ENCODE measurements at regions not wholly inside any gene's neighbourhood (a gene's known extent, or its start where the extent isn't known, plus 50 kb on each side); places are given as distances from the start of the nearest gene placed in this dataset.
"Not testable (repeated sequence)": the region's sequence is repeated elsewhere in the genome, so short reads cannot be mapped to it uniquely, and the experiment has no call there.

DNA sequence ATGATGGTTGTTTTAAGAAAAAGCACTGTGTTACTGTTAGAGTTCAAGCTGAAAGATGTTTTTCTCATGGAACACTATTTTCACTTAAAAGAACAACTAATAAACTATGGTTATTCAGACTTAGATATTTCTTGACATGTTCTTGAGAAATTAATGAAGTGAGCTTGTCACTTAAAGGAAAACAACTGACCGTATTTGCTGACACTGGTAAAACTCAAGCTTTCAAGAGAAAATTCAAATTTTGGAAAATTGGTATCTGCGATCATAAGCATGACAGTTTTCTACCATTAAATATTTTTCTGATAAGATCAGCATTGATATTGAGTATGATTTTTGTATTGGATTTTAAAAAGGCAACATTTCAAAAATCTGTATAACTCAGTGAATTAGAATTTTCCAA is 549.5 kb upstream of the ACTRT1 start:
- DNase-seq: no peak

DNA sequence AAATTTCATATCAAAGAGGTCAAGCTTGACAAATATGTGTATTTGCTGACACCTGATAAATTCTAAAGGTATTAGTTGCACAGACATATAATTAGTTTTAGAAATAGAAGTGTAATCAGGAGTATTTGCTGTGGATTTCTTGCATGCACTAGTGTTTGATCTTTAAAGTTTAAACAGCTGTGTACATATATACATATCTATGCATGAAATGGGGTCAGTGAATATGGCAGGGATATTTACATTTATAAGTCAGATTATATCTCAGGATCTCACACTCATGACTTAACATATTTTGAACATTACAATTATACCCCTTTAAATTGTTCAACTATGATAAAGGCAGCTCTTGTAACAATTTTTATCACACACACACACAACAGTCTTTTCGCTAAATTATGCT is 547.4 kb upstream of the ACTRT1 start:
- DNase-seq: no peak

GRCh38 chrX:128582036-128582435 is 529.8 kb upstream of the ACTRT1 start:
- DNase-seq: no peak

DNA sequence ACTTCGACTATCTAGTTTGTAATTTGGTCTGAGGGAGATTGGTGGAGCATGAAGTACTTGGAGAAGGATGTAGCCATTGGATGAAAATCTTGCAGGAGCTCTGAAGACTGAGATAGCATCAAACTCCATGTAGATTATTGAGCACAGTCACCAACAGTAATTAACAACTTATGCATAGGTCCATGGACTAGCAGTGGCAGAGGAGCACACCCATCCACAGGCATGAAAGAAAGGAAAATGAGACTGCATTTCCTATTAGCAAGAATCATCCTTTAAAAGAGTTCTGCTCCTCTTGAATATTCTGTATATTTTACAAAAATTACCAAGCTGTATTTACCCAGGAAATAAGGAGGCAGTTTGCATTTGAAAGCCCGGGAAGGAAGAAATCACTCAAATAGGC is 529.4 kb upstream of the ACTRT1 start:
- DNase-seq: no peak

DNA sequence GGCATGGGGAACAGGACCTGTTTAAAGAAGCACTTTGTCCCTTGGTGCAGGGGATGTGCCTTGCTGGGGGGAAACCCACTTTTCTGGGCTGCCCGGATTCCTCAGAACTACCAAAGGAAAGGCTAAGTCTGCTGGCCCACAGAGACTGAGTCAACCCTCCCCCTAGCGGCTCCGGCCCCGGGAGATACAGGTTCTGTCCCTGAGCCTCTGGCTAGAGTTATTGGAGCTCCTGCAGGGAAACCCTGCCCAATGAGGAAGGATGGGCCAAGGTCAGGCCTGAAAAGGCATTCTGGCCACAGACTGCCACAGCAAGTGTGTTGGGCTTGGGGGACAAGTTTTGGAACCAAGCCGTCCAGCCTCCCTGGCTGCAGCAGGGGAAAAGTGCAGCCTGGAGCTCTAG is 490.9 kb upstream of the ACTRT1 start:
- no peak for DNase-seq

DNA sequence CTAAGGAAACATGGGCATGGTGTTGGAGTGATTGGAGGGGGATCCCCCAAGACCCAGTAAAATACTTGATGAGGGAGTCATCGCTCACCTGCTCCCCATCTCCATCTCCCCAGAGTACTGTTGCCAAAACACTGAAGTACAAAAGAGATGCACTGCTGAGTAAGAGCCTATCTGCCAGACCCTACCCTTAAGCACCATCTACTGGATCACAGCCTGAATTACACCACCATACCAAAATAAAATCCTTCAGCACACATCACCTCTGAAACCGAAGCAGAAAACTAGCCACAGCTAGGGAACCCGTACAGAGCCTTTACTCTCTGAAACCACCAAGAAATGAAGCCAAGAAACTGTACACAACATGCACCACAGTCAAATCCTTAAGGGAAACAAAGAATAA is 466.3 kb upstream of the ACTRT1 start:
- DNase-seq: peak in 1 of 5 experiments; percentile 0

GRCh38 chrX:128517691-128518090 is 465.5 kb upstream of the ACTRT1 start:
- DNase-seq: no peak

GRCh38 chrX:128504496-128504895 is 452.3 kb upstream of the ACTRT1 start:
- DNase-seq: no peak

GRCh38 chrX:128464116-128464515 is 411.9 kb upstream of the ACTRT1 start:
- DNase-seq: no peak

- no peak for DNase-seq
Observed at GRCh38 chrX:128460835-128461234, 408.6 kb upstream of the ACTRT1 start.

- DNase-seq: no peak
Observed at GRCh38 chrX:128458888-128459287, 406.7 kb upstream of the ACTRT1 start.

- DNase-seq: no peak
Observed at GRCh38 chrX:128457674-128458073, 405.5 kb upstream of the ACTRT1 start.

- DNase-seq: no peak
Observed at GRCh38 chrX:128439159-128439558, 387.0 kb upstream of the ACTRT1 start.

DNA sequence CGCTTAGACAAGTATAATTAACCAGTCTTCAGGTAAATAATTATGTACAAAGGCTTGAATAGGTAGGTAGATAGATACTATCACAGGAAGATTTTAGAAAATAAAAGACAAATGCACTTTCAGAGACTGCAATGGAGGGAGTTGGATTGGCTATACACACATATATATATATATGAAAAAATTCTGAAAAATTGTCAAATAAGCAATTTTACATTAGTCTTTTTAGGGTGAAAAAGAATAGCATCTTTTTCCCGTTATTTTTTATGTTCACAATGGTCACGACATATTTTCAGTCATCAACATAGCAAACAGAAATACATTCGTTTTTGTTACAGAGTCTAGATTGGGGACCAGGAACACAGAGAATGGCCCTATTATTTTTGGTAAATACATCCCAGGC is 385.9 kb upstream of the ACTRT1 start:
- no peak for DNase-seq

GRCh38 chrX:128436397-128437103 is 384.3 kb upstream of the ACTRT1 start:
- no peak for DNase-seq

DNA sequence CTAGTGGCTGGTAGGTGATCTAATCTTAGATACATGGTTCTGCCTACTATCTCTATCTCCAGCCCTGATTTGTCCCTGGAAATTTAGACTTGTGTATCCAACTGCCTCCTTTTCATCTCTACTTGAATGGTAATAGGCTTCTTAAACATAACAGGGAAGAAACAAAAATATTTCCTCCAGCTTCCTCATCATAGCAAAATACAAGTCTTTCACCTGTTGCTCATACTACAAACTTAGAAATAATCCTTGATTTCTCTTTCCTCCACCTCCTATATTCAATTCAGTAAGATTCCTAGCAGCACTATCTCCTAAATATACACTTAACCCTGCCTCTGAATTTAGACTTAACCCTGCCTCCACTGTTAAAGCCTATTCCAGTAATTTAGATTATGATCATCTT is 373.3 kb upstream of the ACTRT1 start:
- no peak for DNase-seq

GRCh38 chrX:128408842-128409241 is 356.6 kb upstream of the ACTRT1 start:
- DNase-seq: no peak

DNA sequence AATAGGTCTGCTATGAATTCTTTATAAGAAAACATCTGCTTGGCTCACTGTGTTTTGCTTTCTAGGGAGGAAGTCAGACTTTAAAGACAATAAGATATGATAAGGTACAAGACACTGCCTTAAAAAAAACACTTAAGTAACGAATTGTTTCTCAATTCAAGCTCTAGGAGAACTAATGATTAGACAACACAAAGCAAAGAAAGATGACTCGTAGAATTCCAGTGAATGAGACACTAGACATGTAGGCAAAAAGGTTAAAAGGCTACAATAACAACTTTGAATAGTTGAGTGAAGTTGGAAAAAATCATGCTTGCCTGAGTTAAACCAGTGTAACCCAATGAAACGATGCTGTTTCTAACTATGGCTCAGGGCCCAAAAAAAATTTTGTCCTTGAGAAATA is 344.4 kb upstream of the ACTRT1 start:
- DNase-seq: no peak

DNA sequence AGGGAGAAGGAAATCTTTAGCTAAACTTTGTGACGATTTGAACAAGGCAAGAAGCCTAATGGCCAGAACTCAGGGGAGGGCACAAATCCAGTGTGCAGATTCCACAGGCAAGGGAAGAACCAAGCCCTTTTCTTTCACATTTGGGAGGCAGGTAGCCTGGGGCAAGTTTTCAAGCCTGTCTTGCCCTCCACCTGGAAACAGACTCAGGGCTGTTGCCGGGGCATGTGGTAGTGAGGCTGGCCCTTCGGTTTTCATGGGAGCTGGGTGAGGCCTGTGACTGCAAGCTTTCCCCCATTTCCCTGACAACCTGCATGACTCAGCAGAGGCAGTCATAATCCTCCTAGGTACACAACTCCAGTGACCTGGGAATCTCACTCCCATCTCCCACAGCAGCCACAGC is 331.6 kb upstream of the ACTRT1 start:
- not testable (repeated sequence) for DNase-seq

- no peak for DNase-seq
Observed at GRCh38 chrX:128365492-128365891, 313.3 kb upstream of the ACTRT1 start.

DNA sequence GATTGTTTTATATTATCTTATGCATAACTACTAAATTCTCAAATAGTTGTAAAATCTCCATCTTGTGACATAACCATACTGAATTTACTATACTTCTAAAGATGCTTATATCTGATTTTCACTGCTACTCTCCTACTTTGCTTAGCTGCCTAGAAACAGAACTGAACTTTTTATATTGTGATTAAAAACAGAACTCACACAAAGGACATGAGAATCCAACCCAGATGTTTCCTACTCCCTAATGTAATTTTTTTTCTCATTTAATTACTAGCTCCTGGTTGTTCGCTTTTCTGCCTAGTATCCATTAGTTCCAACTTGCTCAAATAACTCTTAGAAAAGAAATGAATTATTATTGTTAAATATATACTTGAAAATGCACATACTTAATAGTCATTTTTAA is 283.5 kb upstream of the ACTRT1 start:
- DNase-seq: no peak

GRCh38 chrX:128334821-128335220 is 282.6 kb upstream of the ACTRT1 start:
- DNase-seq: no peak

DNA sequence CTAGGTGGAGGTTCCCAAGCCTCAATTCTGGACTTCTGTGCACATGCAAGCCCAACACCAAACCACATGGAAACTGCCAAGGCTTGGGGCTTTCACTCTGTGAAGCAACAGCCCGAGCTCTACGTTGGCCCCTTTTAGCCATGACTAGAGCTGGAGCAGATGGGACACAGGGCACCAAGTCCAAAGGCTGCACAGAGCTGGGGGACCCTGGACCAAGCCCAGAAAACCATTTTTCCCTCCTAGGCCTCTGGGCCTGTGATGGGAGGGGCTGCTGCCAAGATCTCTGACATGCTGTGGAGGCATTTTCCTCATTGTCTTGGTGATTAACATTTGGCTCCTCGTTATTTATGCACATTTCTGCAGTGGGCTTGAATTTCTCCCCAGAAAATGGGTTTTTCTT is 258.7 kb upstream of the ACTRT1 start:
- DNase-seq: no peak

DNA sequence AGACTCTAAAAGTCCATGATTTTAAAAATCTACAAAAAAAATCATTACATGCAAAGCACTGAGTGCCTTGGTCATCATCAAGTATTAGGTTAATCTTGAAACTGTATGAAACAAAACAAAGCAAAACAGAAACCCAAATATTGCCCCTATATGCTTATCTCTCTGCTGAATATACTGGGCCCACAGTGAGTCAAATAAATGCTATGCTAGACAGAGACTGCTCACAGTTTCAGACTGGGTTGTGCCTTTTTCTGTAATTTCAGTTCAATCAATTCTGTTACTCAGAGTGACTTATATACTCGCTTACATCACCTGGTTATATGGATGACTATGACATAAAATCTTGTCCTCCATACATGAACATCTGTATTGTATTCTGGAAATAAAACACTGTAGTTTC is 257.1 kb upstream of the ACTRT1 start:
- no peak for DNase-seq

DNA sequence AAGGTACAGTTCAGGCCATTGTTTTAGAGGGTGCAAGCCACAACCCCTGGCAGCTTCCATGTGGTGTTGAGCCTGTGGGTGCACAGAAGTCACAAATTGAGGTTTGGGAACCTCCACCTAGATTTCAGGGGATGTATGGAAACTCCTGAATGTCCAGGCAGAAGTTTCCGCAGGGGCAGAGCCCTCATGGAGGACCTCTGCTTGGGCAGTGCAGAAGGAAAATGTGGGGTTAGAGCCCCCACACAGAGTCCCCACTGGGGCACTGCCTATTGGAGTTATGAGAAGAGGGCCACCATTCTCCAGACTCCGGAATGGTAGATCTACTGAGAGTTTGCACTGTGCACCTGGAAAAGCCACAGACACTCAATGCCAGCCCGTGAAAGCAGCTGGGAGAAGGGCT is 242.0 kb upstream of the ACTRT1 start:
- no peak for DNase-seq

Data from T-helper 2 cell (primary cell).